Ovary (tissue), 7 donors: ENCODE measurements at regions not wholly inside any gene's neighbourhood (a gene's known extent, or its start where the extent isn't known, plus 50 kb on each side); places are given as distances from the start of the nearest gene placed in this dataset.

ENCODE experiments used
- DNase-seq, 5 donors: peaks; one replicate each; pipeline ENCODE4 v3.0.0-alpha.2; 2019 to 2020
- H3K27ac ChIP-seq, 2 donors: fragments of 200-600 bp; one replicate each; pipeline versions ENCODE4 v1.5.1 to v1.8.0; 2019 to 2022
- H3K27me3 ChIP-seq: fragments of 200-600 bp; one replicate; pipeline ENCODE4 v1.8.0; 2022
- H3K36me3 ChIP-seq: fragments of 200-600 bp; sonication (generic); one replicate; pipeline ENCODE4 v1.5.1; 2019
- H3K4me1 ChIP-seq: one replicate; pipeline ENCODE4 v1.8.1; 2013; ENCODE audit warnings: mild to moderate bottlenecking, moderate library complexity; ENCODE audit not compliant: insufficient read depth
- H3K4me3 ChIP-seq: fragments of 200-600 bp; sonication (generic); one replicate; pipeline ENCODE4 v1.5.1; 2017
- H3K9me3 ChIP-seq, 2 donors: fragments of 200-600 bp in 1 of 2; sonication (generic) in 1 of 2; one replicate each; pipeline versions ENCODE4 v1.5.1 to v1.8.1; 2013 to 2019; ENCODE audit warnings: mild to moderate bottlenecking in 1 of 2, moderate library complexity in 1 of 2
- CTCF ChIP-seq, 3 donors: fragments of 450-650 bp in 2 of 3; fragments of 200-600 bp in 1 of 3; IDR thresholded peaks; one replicate each; pipeline versions ENCODE4 v1.5.1 to v1.8.0; 2016 to 2022; ENCODE audit warnings: antibody characterized with exemption in 3 of 3, mild to moderate bottlenecking in 1 of 3
- EP300 ChIP-seq: sonication (generic); formaldehyde crosslinking; IDR thresholded peaks from one replicate; pipeline ENCODE4 v1.6.1; 2017; ENCODE audit warnings: antibody characterized with exemption
- POLR2A ChIP-seq: fragments of 450-650 bp; IDR thresholded peaks from one replicate; pipeline ENCODE4 v1.6.1; 2017; ENCODE audit warnings: antibody characterized with exemption, mild to moderate bottlenecking, moderate library complexity
- WGBS, 3 donors: extraction: QIAGEN DNeasy Blood & Tissue Kit in 1 of 3; methylation state at CpG; one replicate each; pipeline versions ENCODE4 v1.1.5 to v1.1.7; 2013 to 2017; 5-methylcytosine and 5-hydroxymethylcytosine counted together
- intact Hi-C, 4 donors: fragments of 100-400 bp; cut with DNase I; formaldehyde crosslinking; loops; one replicate each; pipeline versions ENCODE4 v1.11.0 to v1.15.1; 2022 to 2023
- donor health status: DM: no; HTN: no; CAD: no; lungs with moderate emphysema.
- donor health status: DM: no; HTN: no; CAD: no.
- donor health status: Bipolar disorder and iron deficiency.
- donor health status: DM: no; HTN: no; CAD: no.
- donor health status: DM: yes; HTN: yes; CAD: no.

DNA sequence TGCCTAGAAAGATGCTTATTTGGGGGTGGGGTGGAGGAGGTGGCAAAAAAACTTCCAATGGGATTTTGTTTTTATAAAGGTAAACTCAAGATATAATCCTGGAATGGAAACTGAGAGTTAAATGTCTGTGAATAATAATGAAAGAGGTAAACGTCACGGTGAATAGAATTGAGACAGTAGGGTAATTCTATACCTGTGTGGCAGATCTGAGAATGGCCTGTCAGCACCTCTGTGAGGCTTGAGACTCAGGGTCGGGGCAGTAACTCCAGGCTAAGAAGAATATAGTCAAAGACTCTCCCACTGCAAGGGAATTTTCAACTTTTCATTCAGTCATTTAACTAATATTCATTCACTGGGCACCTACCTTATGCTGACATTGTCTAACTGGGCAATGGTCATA, 581.2 kb upstream of the ZNF608 start:
- Histone ChIP-seq H3K4me1 (peaks cover 2% of the 10 kb centered on the region), H3K9me3 (no peaks in the 10 kb centered on the region), H3K4me3 (no peak overlapping the region), H3K27ac (no peak overlapping the region), H3K27me3 (no peaks in the 10 kb centered on the region), H3K36me3 (no peaks in the 10 kb centered on the region)
- intact Hi-C loops: no loop called here
- TF ChIP-seq EP300: no peak
- TF ChIP-seq POLR2A: no peak
- DNase-seq: no peak
- WGBS, 3 donors: 88 to 93% (median 92%) methylated on average over 3 of the region's 3 CpGs

DNA sequence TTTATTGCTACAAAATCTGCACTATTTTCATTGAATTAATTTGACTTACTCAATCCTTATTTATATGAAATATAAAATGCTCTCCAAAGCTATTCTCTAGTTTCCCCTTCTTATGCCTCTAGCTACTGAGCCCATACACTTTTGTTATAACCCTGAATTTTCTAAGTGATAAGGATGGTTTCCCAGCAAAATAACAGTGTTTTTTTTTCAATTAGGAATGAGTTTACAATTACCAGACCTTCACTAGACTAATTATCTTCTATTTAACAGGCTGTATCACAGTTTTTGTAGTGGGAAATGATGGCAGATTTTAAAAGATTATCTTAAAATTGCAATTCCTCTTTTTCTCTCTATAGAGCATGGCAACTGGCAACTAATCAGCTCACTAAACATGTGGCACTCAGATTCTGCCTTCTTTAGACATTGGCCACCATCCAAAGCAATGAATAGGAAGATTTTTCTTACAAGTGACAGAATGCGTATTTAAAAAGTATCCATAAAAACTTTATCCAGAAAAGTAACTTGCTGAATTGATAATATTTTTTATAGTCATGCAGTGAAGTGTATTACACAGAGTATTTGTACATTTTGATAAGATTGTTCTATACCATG, 585.7 kb upstream of the ZNF608 start:
- no peak for DNase-seq
- Histone ChIP-seq H3K27me3 (no peaks in the 10 kb centered on the region), H3K9me3 (no peaks in the 10 kb centered on the region), H3K4me1 (peaks cover 2% of the 10 kb centered on the region), H3K36me3 (no peaks in the 10 kb centered on the region), H3K4me3 (no peak overlapping the region), H3K27ac (no peak overlapping the region)
- WGBS, 3 donors: 90 to 94% (median 91%) methylated on average over 1 of the region's 1 CpG
- TF ChIP-seq EP300 (no peak), POLR2A (no peak), CTCF (IDR thresholded peaks at IDR 0.05) (no peak)
- intact Hi-C loops: no loop called here

DNA sequence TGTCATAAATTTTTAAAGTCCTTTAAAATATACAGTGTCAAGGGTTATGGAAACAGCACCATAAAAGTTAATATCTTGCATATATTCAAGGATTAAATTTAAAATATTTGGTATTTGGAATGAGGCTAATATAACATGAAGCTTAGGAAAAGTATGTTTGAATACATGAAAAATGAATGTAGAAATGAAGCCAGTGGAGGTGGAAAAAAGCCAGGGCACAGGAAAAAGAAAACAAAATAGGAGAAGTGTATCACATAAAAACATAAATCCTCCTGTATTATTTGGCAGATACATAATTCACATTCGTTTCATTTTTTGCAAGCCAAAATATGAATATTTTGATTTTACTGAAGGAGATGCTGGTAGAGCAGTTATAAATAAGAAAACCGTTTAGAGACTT, 587.0 kb upstream of the ZNF608 start:
- Histone ChIP-seq H3K4me1 (peaks cover 5% of the 10 kb centered on the region), H3K9me3 (no peaks in the 10 kb centered on the region), H3K27me3 (no peaks in the 10 kb centered on the region), H3K4me3 (no peak overlapping the region), H3K36me3 (no peaks in the 10 kb centered on the region), H3K27ac (no peak overlapping the region)
- 6 to 12% (median 7%) methylated on average over 2 of the region's 2 CpGs for WGBS, 3 donors
- no peak for DNase-seq
- TF ChIP-seq POLR2A (no peak), CTCF (IDR thresholded peaks at IDR 0.05) (no peak), EP300 (no peak)
- intact Hi-C loops: no loop called here

DNA sequence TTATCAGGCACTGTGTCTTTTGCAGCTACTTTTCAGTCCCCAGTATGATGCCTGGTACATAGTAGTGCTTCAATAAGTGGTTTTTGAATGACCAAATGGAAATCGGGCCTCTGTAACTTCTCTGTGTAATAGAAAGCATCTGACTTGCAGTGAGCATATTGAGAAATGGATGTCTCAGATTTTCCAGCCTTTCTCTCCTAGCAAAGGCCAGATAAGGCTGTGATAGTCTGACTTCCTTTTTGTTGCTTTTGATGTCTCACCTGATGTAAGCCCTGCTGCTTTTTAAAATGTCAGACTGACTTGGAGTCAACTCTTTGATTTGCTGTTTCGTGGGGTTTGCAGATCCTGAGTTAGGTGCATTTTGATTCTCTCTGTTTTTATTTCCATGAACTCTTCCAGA, 590.0 kb upstream of the ZNF608 start:
- Histone ChIP-seq H3K36me3 (no peaks in the 10 kb centered on the region), H3K4me3 (no peak overlapping the region), H3K27me3 (no peaks in the 10 kb centered on the region), H3K4me1 (peaks cover 5% of the 10 kb centered on the region), H3K9me3 (no peaks in the 10 kb centered on the region), H3K27ac (no peak overlapping the region)
- intact Hi-C loops: no loop called here
- TF ChIP-seq CTCF (IDR thresholded peaks at IDR 0.05): no peak
- TF ChIP-seq POLR2A: no peak
- no peak for TF ChIP-seq EP300
- DNase-seq: no peak
- 41 to 47% (median 42%) methylated on average over 2 of the region's 2 CpGs for WGBS, 3 donors

DNA sequence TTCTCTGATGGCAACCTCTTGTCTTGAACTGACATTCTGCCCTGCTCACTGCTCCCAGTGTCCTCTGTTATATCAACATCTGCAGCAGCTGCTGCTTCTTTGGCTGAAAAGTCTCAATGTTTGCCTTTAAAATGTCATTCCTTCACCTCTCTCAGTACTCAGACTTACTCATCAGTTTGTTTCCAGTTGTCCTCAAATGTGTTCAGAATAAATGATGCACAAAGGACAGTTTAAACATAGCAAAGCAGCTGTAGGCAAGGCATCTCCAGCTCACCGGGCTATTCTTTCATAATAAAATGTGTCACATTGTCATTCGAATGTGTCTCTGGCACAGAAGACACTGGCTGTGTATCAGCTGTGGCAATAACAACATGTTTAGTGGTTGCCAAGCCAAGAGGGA, 590.9 kb upstream of the ZNF608 start:
- peaks cover 5% of the 10 kb centered on the region for H3K4me1 ChIP-seq
- no peaks in the 10 kb centered on the region for H3K36me3 ChIP-seq
- WGBS, 3 donors: 40 to 68% (median 54%) methylated on average over 2 of the region's 2 CpGs
- intact Hi-C loops: no loop called here
- no peak for DNase-seq
- no peak overlapping the region for H3K4me3 ChIP-seq
- no peak overlapping the region for H3K27ac ChIP-seq
- H3K27me3 ChIP-seq: no peaks in the 10 kb centered on the region
- H3K9me3 ChIP-seq: no peaks in the 10 kb centered on the region
- no peak for TF ChIP-seq EP300
- TF ChIP-seq CTCF (IDR thresholded peaks at IDR 0.05): no peak
- TF ChIP-seq POLR2A: no peak
